GM23338 (cell line): ENCODE measurements at regions not wholly inside any gene's neighbourhood (a gene's known extent, or its start where the extent isn't known, plus 50 kb on each side); places are given as distances from the start of the nearest gene placed in this dataset.

Experiments
- EZH2 ChIP-seq: fragments of 200-600 bp; sonication (generic); IDR thresholded peaks from one replicate; pipeline ENCODE4 v1.8.0; 2017; ENCODE audit warnings: antibody characterized with exemption, mild to moderate bottlenecking, low read depth; ENCODE audit not compliant: unreplicated experiment
- EZH2phosphoT487 ChIP-seq: fragments of 200-600 bp; sonication (generic); IDR thresholded peaks from one replicate; pipeline ENCODE4 v1.8.1; 2018; ENCODE audit warnings: antibody characterized with exemption; ENCODE audit not compliant: unreplicated experiment
- POLR2AphosphoS5 ChIP-seq: IDR thresholded peaks from 2 replicates; pipeline ENCODE4 v1.6.1; 2016; ENCODE audit warnings: antibody characterized with exemption, low read depth
- TF ChIP-seq, protein P1 (sequence below), 2 experiments: fragments of 200-600 bp in 1 of 2; sonication (generic) in 1 of 2; conservative IDR thresholded peaks; 2 replicates each; pipeline versions ENCODE4 v1.5.1 to v1.6.1; 2016 to 2017; ENCODE audit warnings: antibody characterized with exemption in 2 of 2, low read depth in 2 of 2, mild to moderate bottlenecking in 2 of 2, moderate library complexity in 1 of 2
- TF ChIP-seq, protein P2 (sequence below): IDR thresholded peaks from one replicate; pipeline ENCODE4 v1.6.1; 2018; ENCODE audit warnings: antibody characterized with exemption; ENCODE audit not compliant: unreplicated experiment

DNA sequence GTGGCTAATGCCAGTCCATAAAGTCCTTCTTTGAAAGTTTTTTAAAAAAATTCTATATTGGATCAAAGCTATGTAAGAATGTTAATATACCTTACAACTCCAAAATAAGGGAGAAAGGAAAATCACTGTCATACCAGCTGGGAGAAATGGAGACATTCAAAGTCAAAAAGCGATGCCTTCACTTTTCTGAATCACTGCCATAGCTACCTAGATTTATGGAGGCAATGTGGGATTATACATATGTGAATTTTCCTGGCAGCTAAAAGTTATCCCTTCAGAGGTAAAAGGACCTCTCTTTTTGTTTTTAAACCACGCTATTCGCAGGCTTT, 59.6 kb upstream of the PDE3B start:
- TF ChIP-seq, protein P1, sequence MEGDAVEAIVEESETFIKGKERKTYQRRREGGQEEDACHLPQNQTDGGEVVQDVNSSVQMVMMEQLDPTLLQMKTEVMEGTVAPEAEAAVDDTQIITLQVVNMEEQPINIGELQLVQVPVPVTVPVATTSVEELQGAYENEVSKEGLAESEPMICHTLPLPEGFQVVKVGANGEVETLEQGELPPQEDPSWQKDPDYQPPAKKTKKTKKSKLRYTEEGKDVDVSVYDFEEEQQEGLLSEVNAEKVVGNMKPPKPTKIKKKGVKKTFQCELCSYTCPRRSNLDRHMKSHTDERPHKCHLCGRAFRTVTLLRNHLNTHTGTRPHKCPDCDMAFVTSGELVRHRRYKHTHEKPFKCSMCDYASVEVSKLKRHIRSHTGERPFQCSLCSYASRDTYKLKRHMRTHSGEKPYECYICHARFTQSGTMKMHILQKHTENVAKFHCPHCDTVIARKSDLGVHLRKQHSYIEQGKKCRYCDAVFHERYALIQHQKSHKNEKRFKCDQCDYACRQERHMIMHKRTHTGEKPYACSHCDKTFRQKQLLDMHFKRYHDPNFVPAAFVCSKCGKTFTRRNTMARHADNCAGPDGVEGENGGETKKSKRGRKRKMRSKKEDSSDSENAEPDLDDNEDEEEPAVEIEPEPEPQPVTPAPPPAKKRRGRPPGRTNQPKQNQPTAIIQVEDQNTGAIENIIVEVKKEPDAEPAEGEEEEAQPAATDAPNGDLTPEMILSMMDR (conservative IDR thresholded peaks at IDR 0.05; ENCODE audit: low read depth in 2 of 2): no peak
- TF ChIP-seq EZH2 (no peak), POLR2AphosphoS5 (no peak), EZH2phosphoT487 (no peak)
- TF ChIP-seq, protein P2, sequence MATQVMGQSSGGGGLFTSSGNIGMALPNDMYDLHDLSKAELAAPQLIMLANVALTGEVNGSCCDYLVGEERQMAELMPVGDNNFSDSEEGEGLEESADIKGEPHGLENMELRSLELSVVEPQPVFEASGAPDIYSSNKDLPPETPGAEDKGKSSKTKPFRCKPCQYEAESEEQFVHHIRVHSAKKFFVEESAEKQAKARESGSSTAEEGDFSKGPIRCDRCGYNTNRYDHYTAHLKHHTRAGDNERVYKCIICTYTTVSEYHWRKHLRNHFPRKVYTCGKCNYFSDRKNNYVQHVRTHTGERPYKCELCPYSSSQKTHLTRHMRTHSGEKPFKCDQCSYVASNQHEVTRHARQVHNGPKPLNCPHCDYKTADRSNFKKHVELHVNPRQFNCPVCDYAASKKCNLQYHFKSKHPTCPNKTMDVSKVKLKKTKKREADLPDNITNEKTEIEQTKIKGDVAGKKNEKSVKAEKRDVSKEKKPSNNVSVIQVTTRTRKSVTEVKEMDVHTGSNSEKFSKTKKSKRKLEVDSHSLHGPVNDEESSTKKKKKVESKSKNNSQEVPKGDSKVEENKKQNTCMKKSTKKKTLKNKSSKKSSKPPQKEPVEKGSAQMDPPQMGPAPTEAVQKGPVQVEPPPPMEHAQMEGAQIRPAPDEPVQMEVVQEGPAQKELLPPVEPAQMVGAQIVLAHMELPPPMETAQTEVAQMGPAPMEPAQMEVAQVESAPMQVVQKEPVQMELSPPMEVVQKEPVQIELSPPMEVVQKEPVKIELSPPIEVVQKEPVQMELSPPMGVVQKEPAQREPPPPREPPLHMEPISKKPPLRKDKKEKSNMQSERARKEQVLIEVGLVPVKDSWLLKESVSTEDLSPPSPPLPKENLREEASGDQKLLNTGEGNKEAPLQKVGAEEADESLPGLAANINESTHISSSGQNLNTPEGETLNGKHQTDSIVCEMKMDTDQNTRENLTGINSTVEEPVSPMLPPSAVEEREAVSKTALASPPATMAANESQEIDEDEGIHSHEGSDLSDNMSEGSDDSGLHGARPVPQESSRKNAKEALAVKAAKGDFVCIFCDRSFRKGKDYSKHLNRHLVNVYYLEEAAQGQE: no peak
